PC-3 (cell line): ENCODE measurements at regions not wholly inside any gene's neighbourhood (a gene's known extent, or its start where the extent isn't known, plus 50 kb on each side); places are given as distances from the start of the nearest gene placed in this dataset.

Experiments used
- ATAC-seq: fragments of 200-7000 bp; cut with Tn5 transposase; 2 replicates; pipeline ENCODE4 v1.9.1; 2020; ENCODE audit warnings: mild to moderate bottlenecking, moderate library complexity
- BruUV-seq: library from RNA; stranded (reverse); fragments of 400-500 nt; replicated peaks from 2 replicates; lab custom pipeline; 2021; lab: Mats Ljungman, UMichigan
- CTCF ChIA-PET: fragments of 300-600 bp; sonication (Branson Sonifier 250); formaldehyde crosslinking; loops from one replicate; lab custom pipeline; 2022; ENCODE audit warnings: antibody characterized with exemption; lab: Charles Lee
- POLR2A ChIA-PET: fragments of 300-600 bp; sonication (Branson Sonifier 250); formaldehyde crosslinking; loops from one replicate; lab custom pipeline; 2022; ENCODE audit warnings: antibody characterized with exemption; ENCODE audit not compliant: unreplicated experiment; lab: Charles Lee
- DNase-seq: peaks from one replicate; pipeline ENCODE4 v3.0.0-alpha.2; 2015
- H2AFZ ChIP-seq: fragments of 300-600 bp; sonication (generic); 2 replicates; pipeline ENCODE4 v1.6.0; 2016; ENCODE audit warnings: antibody characterized with exemption, low read length
- H3F3A ChIP-seq: fragments of 300-600 bp; sonication (generic); one replicate; pipeline ENCODE4 v1.6.0; 2017; ENCODE audit warnings: antibody characterized with exemption, low read length, control low read depth, mild to moderate bottlenecking; ENCODE audit not compliant: unreplicated experiment
- H3K27ac ChIP-seq: fragments of 300-600 bp; sonication (generic); 2 replicates; pipeline ENCODE4 v1.5.1; 2016; ENCODE audit warnings: mild to moderate bottlenecking, low read length
- H3K27me3 ChIP-seq: fragments of 300-600 bp; sonication (generic); 2 replicates; pipeline ENCODE4 v1.6.1; 2016; ENCODE audit warnings: low read length, mixed read lengths
- H3K36me3 ChIP-seq: fragments of 300-600 bp; sonication (generic); 2 replicates; pipeline ENCODE4 v1.6.1; 2016; ENCODE audit warnings: low read depth, mixed run types, low read length, mixed read lengths
- H3K4me1 ChIP-seq: fragments of 300-600 bp; sonication (generic); 2 replicates; pipeline ENCODE4 v1.5.1; 2016; ENCODE audit warnings: low read length; ENCODE audit not compliant: insufficient read depth
- H3K4me2 ChIP-seq: fragments of 300-600 bp; sonication (generic); 2 replicates; pipeline ENCODE4 v1.6.0; 2016; ENCODE audit warnings: low read length
- H3K4me3 ChIP-seq: fragments of 300-600 bp; sonication (generic); 2 replicates; pipeline ENCODE4 v1.5.1; 2016; ENCODE audit warnings: mild to moderate bottlenecking, low read length, mixed read lengths
- H3K79me2 ChIP-seq: fragments of 300-600 bp; sonication (generic); 2 replicates; pipeline ENCODE4 v1.6.1; 2017; ENCODE audit warnings: low read length, mixed read lengths
- H3K9ac ChIP-seq: fragments of 300-600 bp; sonication (generic); 2 replicates; pipeline ENCODE4 v1.6.0; 2016; ENCODE audit warnings: mild to moderate bottlenecking, low read length
- H3K9me2 ChIP-seq: fragments of 300-600 bp; sonication (generic); replicated peaks from 2 replicates; pipeline ENCODE4 v1.6.1; 2016; ENCODE audit warnings: mixed run types, low read length, mixed read lengths
- H3K9me3 ChIP-seq: fragments of 300-600 bp; sonication (generic); 2 replicates; pipeline ENCODE4 v1.6.1; 2016; ENCODE audit warnings: low read length, mixed read lengths
- H4K20me1 ChIP-seq: fragments of 300-600 bp; sonication (generic); 2 replicates; pipeline ENCODE4 v1.6.1; 2016; ENCODE audit warnings: low read length, mixed read lengths
- CTCF ChIP-seq: fragments of 300-600 bp; sonication (generic); conservative IDR thresholded peaks from 2 replicates; pipeline ENCODE4 v1.5.1; 2017; ENCODE audit warnings: antibody characterized with exemption, low read depth, mild to moderate bottlenecking, low read length
- EZH2 ChIP-seq: fragments of 300-600 bp; sonication (generic); IDR thresholded peaks from one replicate; pipeline ENCODE4 v1.6.1; 2017; ENCODE audit warnings: antibody characterized with exemption, mild to moderate bottlenecking, low read length; ENCODE audit not compliant: unreplicated experiment
- EZH2phosphoT487 ChIP-seq: fragments of 300-600 bp; sonication (generic); IDR thresholded peaks from 2 replicates; pipeline ENCODE4 v1.6.1; 2018; ENCODE audit warnings: mild to moderate bottlenecking, antibody characterized with exemption, low read length, borderline replicate concordance
- intact Hi-C: fragments of 100-400 bp; cut with micrococcal nuclease; formaldehyde crosslinking; loops from 2 replicates; pipeline ENCODE4 v1.9.0; 2023

- TF ChIP-seq CTCF = no peak
- no peak for TF ChIP-seq EZH2
- TF ChIP-seq EZH2phosphoT487 = no peak
- ATAC-seq (no peak), DNase-seq (no peak)
- Histone ChIP-seq H3K4me3 (no peak overlapping the region), H4K20me1 (no peaks in the 10 kb centered on the region), H3K27ac (no peak overlapping the region), H3K36me3 (no peaks in the 10 kb centered on the region), H2AFZ (no peak overlapping the region), H3K9ac (no peak overlapping the region), H3K9me3 (no peaks in the 10 kb centered on the region), H3K4me1 (no peaks in the 10 kb centered on the region), H3K79me2 (no peaks in the 10 kb centered on the region), H3F3A (no peaks in the 10 kb centered on the region), H3K4me2 (no peak overlapping the region), H3K9me2 (no peaks in the 10 kb centered on the region), H3K27me3 (peaks cover 44% of the 10 kb centered on the region)
- BruUV-seq = no TSS peak
- POLR2A ChIA-PET = no interaction called here
- CTCF ChIA-PET = no interaction called here
- intact Hi-C loops = no loop called here
These were observed 198.7 kb downstream of the KCTD12 start for GRCh38 chr13:76687467-76687866.

- H2AFZ ChIP-seq = no peak overlapping the region
- ChIA-PET POLR2A (no interaction called here), CTCF (no interaction called here)
- no peaks in the 10 kb centered on the region for H3K9me2 ChIP-seq
- BruUV-seq = no TSS peak
- ATAC-seq (no peak), DNase-seq (no peak)
- H3K36me3 ChIP-seq = no peaks in the 10 kb centered on the region
- peaks cover 42% of the 10 kb centered on the region for H3K27me3 ChIP-seq
- intact Hi-C loops = no loop called here
- no peak overlapping the region for H3K9ac ChIP-seq
- TF ChIP-seq EZH2 (no peak), EZH2phosphoT487 (no peak), CTCF (no peak)
- H3K27ac ChIP-seq = no peak overlapping the region
- H3K4me3 ChIP-seq = no peak overlapping the region
- no peaks in the 10 kb centered on the region for H3K4me1 ChIP-seq
- H3K4me2 ChIP-seq = no peak overlapping the region
- H3F3A ChIP-seq = no peaks in the 10 kb centered on the region
- H3K9me3 ChIP-seq = no peaks in the 10 kb centered on the region
- H3K79me2 ChIP-seq = no peaks in the 10 kb centered on the region
- H4K20me1 ChIP-seq = no peaks in the 10 kb centered on the region
These were observed 200.3 kb downstream of the KCTD12 start for GRCh38 chr13:76685938-76686337.

- CTCF ChIA-PET = interaction anchor here (0.5 kb wide), 1 partner anchor 51 kb away, joined by 4 read pairs; no protein-coding TSS in a partner anchor
- peaks cover 44% of the 10 kb centered on the region for H3K27me3 ChIP-seq
- POLR2A ChIA-PET = no interaction called here
- TF ChIP-seq CTCF (no peak), EZH2 (no peak), EZH2phosphoT487 (no peak)
- no peaks in the 10 kb centered on the region for H3K79me2 ChIP-seq
- H3K4me2 ChIP-seq = no peak overlapping the region
- DNase-seq (no peak), ATAC-seq (no peak)
- H3K4me3 ChIP-seq = no peak overlapping the region
- H3K9me2 ChIP-seq = no peaks in the 10 kb centered on the region
- no peaks in the 10 kb centered on the region for H3K36me3 ChIP-seq
- no TSS peak for BruUV-seq
- no peaks in the 10 kb centered on the region for H4K20me1 ChIP-seq
- no peak overlapping the region for H2AFZ ChIP-seq
- no peak overlapping the region for H3K27ac ChIP-seq
- H3K9ac ChIP-seq = no peak overlapping the region
- intact Hi-C loops = no loop called here
- no peaks in the 10 kb centered on the region for H3F3A ChIP-seq
- H3K9me3 ChIP-seq = no peaks in the 10 kb centered on the region
- H3K4me1 ChIP-seq = no peaks in the 10 kb centered on the region
These were observed 201.9 kb downstream of the KCTD12 start for GRCh38 chr13:76684336-76684735.
